ENCODE measurements at regions not wholly inside any gene's neighbourhood (a gene's known extent, or its start where the extent isn't known, plus 50 kb on each side); places are given as distances from the start of the nearest gene placed in this dataset.

GRCh38 chr3:154616298-154616697 is 186.3 kb upstream of the GPR149 start:
- Histone ChIP-seq H3K36me3 (no peaks in the 10 kb centered on the region), H3K4me3 (no peak overlapping the region), H3K4me1 (no peaks in the 10 kb centered on the region), H3K9me3 (peaks cover 0 to 39% (median 25%) of the 10 kb centered on the region in 8 donors), H3K27ac (no peak overlapping the region), H3K27me3 (replicated peaks in 1 of 7) (no peaks in the 10 kb centered on the region)
- DNase-seq = peak; percentile 44
- intact Hi-C loops (cut with DNase I; ENCODE audit: low total_unique reads) = no loop called here
- no peak for TF ChIP-seq POLR2AphosphoS5 (IDR thresholded peaks at IDR 0.05)
- no peak for TF ChIP-seq POLR2A (IDR thresholded peaks at IDR 0.05)
- no peak for TF ChIP-seq CTCF (IDR thresholded peaks at IDR 0.05 in 8 of 11, conservative IDR thresholded peaks at IDR 0.05 in 3 of 11)
- WGBS, 5 donors = 85 to 93% (median 86%) methylated on average over 4 of the region's 4 CpGs

- Histone ChIP-seq H3K4me1 (no peaks in the 10 kb centered on the region), H3K36me3 (no peaks in the 10 kb centered on the region), H3K4me3 (no peak overlapping the region), H3K27ac (no peak overlapping the region), H3K9me3 (peaks cover 0 to 36% (median 24%) of the 10 kb centered on the region in 8 donors), H3K27me3 (replicated peaks in 1 of 7) (no peaks in the 10 kb centered on the region)
- WGBS, 5 donors = 59 to 72% (median 67%) methylated on average over 3 of the region's 3 CpGs
- DNase-seq = no peak
- intact Hi-C loops (cut with DNase I; ENCODE audit: low total_unique reads) = no loop called here
- TF ChIP-seq POLR2AphosphoS5 (IDR thresholded peaks at IDR 0.05) = no peak
- no peak for TF ChIP-seq POLR2A (IDR thresholded peaks at IDR 0.05)
- no peak for TF ChIP-seq CTCF (IDR thresholded peaks at IDR 0.05 in 8 of 11, conservative IDR thresholded peaks at IDR 0.05 in 3 of 11)
Observed at GRCh38 chr3:154615471-154615870, 185.5 kb upstream of the GPR149 start.

GRCh38 chr3:154614601-154615000 is 184.6 kb upstream of the GPR149 start:
- H3K27me3 ChIP-seq (replicated peaks in 1 of 7) = no peaks in the 10 kb centered on the region
- no peak overlapping the region for H3K4me3 ChIP-seq
- H3K4me1 ChIP-seq = no peaks in the 10 kb centered on the region
- H3K9me3 ChIP-seq = peaks cover 0 to 29% (median 18%) of the 10 kb centered on the region in 8 donors
- 46 to 78% (median 73%) methylated on average over 3 of the region's 3 CpGs for WGBS, 5 donors
- H3K36me3 ChIP-seq = no peaks in the 10 kb centered on the region
- TF ChIP-seq POLR2AphosphoS5 (IDR thresholded peaks at IDR 0.05) = no peak
- TF ChIP-seq POLR2A (IDR thresholded peaks at IDR 0.05) = no peak
- TF ChIP-seq CTCF (IDR thresholded peaks at IDR 0.05 in 8 of 11, conservative IDR thresholded peaks at IDR 0.05 in 3 of 11) = no peak
- intact Hi-C loops (cut with DNase I; ENCODE audit: low total_unique reads) = no loop called here
- no peak for DNase-seq
- no peak overlapping the region for H3K27ac ChIP-seq

- H3K9me3 ChIP-seq = peaks cover 0 to 24% (median 14%) of the 10 kb centered on the region in 8 donors
- no peak overlapping the region for H3K27ac ChIP-seq
- H3K27me3 ChIP-seq (replicated peaks in 1 of 7) = no peaks in the 10 kb centered on the region
- H3K36me3 ChIP-seq = no peaks in the 10 kb centered on the region
- H3K4me1 ChIP-seq = no peaks in the 10 kb centered on the region
- 77 to 94% (median 82%) methylated on average over 1 of the region's 1 CpG for WGBS, 5 donors
- TF ChIP-seq POLR2AphosphoS5 (IDR thresholded peaks at IDR 0.05) (no peak), CTCF (IDR thresholded peaks at IDR 0.05 in 8 of 11, conservative IDR thresholded peaks at IDR 0.05 in 3 of 11) (no peak), POLR2A (IDR thresholded peaks at IDR 0.05) (no peak)
- intact Hi-C loops (cut with DNase I; ENCODE audit: low total_unique reads) = no loop called here
- no peak overlapping the region for H3K4me3 ChIP-seq
- no peak for DNase-seq
Observed at GRCh38 chr3:154614078-154614477, 184.1 kb upstream of the GPR149 start.

All from spleen (tissue), 11 donors.